ENCODE measurements at regions not wholly inside any gene's neighbourhood (a gene's known extent, or its start where the extent isn't known, plus 50 kb on each side); places are given as distances from the start of the nearest gene placed in this dataset.

DNA sequence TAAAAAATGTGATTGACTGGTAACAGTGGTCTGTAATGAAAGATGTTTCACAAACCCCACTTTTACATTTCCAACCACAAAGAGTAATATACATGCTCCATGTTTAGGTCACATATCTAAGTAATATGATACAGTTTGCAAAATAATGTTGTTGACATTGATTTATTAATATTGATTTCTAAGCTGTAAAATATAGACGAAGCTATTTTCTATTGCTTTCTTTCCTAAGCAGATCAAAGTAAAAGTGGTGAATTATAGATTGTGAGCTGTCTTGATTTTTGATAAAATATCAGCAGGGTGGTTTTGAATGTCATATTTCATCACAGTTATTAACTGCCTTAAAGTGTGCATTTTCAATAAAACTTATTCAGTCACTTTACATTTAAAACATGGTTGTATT, 2292.8 kb downstream of the PCDH9 start:
- ATAC-seq (no peak), DNase-seq (ENCODE audit: low read depth, low spot score) (no peak)
- H3K27ac ChIP-seq (ENCODE audit: low read depth, low read length), result no peak overlapping the region
- no peak overlapping the region for H3K9ac ChIP-seq (ENCODE audit: low read length)
- no peaks in the 10 kb centered on the region for H3K9me3 ChIP-seq (ENCODE audit: control insufficient read depth in 1 of 2, insufficient read depth in 1 of 2, low read depth in 1 of 2, low read length in 2 of 2)
- no TSS peak for BruUV-seq (replicated peaks)
- H3K4me2 ChIP-seq (ENCODE audit: low read length), result no peak overlapping the region
- no peaks in the 10 kb centered on the region for H3K9me2 ChIP-seq (ENCODE audit: insufficient read depth)
- CTCF ChIA-PET, result no interaction called here
- POLR2A ChIA-PET, result no interaction called here
- no peaks in the 10 kb centered on the region for H3K79me2 ChIP-seq (ENCODE audit: insufficient read depth, low read length)
- no peaks in the 10 kb centered on the region for H3K27me3 ChIP-seq (ENCODE audit: insufficient read depth, low read length)
- intact Hi-C loops (cut with micrococcal nuclease), result no loop called here
- RAD21 ChIA-PET (ENCODE audit: low non-redundant PET in 1 of 2, low total read pairs in 2 of 2, uncharacterized antibody in 2 of 2, unreplicated experiment in 2 of 2), result no interaction called here
- TF ChIP-seq SRF (IDR thresholded peaks at IDR 0.05; ENCODE audit: low read depth) (no peak), POLR2A (IDR thresholded peaks at IDR 0.05; ENCODE audit: borderline replicate concordance, extremely low read depth, insufficient read depth, insufficient read length) (no peak), ELF1 (IDR thresholded peaks at IDR 0.05; ENCODE audit: borderline replicate concordance, low read depth) (no peak), EGR1 (IDR thresholded peaks at IDR 0.05; ENCODE audit: low read depth) (no peak), POLR2AphosphoS5 (IDR thresholded peaks at IDR 0.05; ENCODE audit: low read depth, low read length) (no peak), FOSL1 (IDR thresholded peaks at IDR 0.05; ENCODE audit: low read depth) (no peak), EZH2 (IDR thresholded peaks at IDR 0.05) (no peak), EZH2phosphoT487 (IDR thresholded peaks at IDR 0.05; ENCODE audit: borderline replicate concordance) (no peak), YY1 (IDR thresholded peaks at IDR 0.05; ENCODE audit: extremely low read depth, insufficient replicate concordance, low read depth, low read length) (no peak), ZFX (IDR thresholded peaks at IDR 0.05) (no peak), TCF7L2 (IDR thresholded peaks at IDR 0.05; ENCODE audit: borderline replicate concordance, extremely low read depth, insufficient read depth, insufficient read length) (no peak)
- TF ChIP-seq, protein P1, sequence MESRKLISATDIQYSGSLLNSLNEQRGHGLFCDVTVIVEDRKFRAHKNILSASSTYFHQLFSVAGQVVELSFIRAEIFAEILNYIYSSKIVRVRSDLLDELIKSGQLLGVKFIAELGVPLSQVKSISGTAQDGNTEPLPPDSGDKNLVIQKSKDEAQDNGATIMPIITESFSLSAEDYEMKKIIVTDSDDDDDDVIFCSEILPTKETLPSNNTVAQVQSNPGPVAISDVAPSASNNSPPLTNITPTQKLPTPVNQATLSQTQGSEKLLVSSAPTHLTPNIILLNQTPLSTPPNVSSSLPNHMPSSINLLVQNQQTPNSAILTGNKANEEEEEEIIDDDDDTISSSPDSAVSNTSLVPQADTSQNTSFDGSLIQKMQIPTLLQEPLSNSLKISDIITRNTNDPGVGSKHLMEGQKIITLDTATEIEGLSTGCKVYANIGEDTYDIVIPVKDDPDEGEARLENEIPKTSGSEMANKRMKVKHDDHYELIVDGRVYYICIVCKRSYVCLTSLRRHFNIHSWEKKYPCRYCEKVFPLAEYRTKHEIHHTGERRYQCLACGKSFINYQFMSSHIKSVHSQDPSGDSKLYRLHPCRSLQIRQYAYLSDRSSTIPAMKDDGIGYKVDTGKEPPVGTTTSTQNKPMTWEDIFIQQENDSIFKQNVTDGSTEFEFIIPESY (IDR thresholded peaks at IDR 0.05; ENCODE audit: extremely low read depth, insufficient replicate concordance, low read length), result no peak
- TF ChIP-seq, protein P2, sequence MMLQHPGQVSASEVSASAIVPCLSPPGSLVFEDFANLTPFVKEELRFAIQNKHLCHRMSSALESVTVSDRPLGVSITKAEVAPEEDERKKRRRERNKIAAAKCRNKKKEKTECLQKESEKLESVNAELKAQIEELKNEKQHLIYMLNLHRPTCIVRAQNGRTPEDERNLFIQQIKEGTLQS (IDR thresholded peaks at IDR 0.05), result no peak
- H2AFZ ChIP-seq (ENCODE audit: low read depth, low read length, poor library complexity, severe bottlenecking), result no peak overlapping the region
- H3K4me1 ChIP-seq (ENCODE audit: control insufficient read depth in 1 of 2, insufficient read depth in 2 of 2, low read length in 2 of 2), result no peaks in the 10 kb centered on the region
- no peak overlapping the region for H3K4me3 ChIP-seq (replicated peaks in 1 of 2; ENCODE audit: low read depth in 1 of 2, low read length in 2 of 2)
- no peaks in the 10 kb centered on the region; the same call in 1 of the 2 replicates for H4K20me1 ChIP-seq (ENCODE audit: insufficient read depth)
- no peaks in the 10 kb centered on the region for H3K36me3 ChIP-seq (ENCODE audit: control insufficient read depth in 1 of 2, insufficient read depth in 2 of 2, low read length in 2 of 2)

All from HCT116 (cell line).